ENCODE measurements at regions not wholly inside any gene's neighbourhood (a gene's known extent, or its start where the extent isn't known, plus 50 kb on each side); places are given as distances from the start of the nearest gene placed in this dataset.

DNA sequence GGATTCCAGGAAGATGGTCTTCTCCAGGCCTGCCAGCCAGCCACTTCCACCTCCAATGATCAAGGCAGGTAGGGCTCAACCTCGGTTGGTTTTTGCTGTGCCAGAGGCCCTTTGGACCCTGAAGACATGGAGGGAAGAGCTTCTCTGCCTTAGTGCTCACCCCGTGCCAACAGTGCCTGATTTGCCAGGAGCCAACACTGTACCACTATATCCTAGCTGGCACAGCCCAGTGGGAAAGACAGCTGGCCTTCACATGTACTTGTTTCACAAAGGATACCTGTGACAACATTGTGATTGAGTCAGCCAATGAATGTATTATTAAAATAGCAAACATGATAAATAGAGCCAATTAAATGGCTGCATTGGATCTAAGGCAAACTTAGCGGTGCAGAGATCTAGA lies 51.9 kb upstream of the PRPS1 start:
- H3K79me2 ChIP-seq (ENCODE audit: insufficient read depth, low read length): no peaks in the 10 kb centered on the region
- no peak overlapping the region for H2AFZ ChIP-seq (ENCODE audit: low read length)
- no peak for DNase-seq (ENCODE audit: insufficient read length, low spot score, missing footprints)
- H3K36me3 ChIP-seq (ENCODE audit: insufficient read depth, low read length): no peaks in the 10 kb centered on the region
- no peak overlapping the region for H3K27ac ChIP-seq (ENCODE audit: low read depth, low read length)
- TF ChIP-seq, protein P1, sequence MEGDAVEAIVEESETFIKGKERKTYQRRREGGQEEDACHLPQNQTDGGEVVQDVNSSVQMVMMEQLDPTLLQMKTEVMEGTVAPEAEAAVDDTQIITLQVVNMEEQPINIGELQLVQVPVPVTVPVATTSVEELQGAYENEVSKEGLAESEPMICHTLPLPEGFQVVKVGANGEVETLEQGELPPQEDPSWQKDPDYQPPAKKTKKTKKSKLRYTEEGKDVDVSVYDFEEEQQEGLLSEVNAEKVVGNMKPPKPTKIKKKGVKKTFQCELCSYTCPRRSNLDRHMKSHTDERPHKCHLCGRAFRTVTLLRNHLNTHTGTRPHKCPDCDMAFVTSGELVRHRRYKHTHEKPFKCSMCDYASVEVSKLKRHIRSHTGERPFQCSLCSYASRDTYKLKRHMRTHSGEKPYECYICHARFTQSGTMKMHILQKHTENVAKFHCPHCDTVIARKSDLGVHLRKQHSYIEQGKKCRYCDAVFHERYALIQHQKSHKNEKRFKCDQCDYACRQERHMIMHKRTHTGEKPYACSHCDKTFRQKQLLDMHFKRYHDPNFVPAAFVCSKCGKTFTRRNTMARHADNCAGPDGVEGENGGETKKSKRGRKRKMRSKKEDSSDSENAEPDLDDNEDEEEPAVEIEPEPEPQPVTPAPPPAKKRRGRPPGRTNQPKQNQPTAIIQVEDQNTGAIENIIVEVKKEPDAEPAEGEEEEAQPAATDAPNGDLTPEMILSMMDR (IDR thresholded peaks at IDR 0.05; ENCODE audit: extremely low read depth, low read depth, low read length): no peak
- peaks cover 5% of the 10 kb centered on the region for H3K27me3 ChIP-seq (ENCODE audit: insufficient read depth, low read length)
- H4K20me1 ChIP-seq (ENCODE audit: insufficient read depth, low read length): peaks cover under 1% of the 10 kb centered on the region
- H3K4me1 ChIP-seq (ENCODE audit: insufficient read depth, low read length): peaks cover 24% of the 10 kb centered on the region
- peaks cover 4% of the 10 kb centered on the region for H3K9me3 ChIP-seq (ENCODE audit: low read depth, low read length)
- H3K4me3 ChIP-seq (ENCODE audit: insufficient read depth, low read length): no peak overlapping the region
- H3K4me2 ChIP-seq (ENCODE audit: insufficient read depth, low read length): no peak overlapping the region

DNA sequence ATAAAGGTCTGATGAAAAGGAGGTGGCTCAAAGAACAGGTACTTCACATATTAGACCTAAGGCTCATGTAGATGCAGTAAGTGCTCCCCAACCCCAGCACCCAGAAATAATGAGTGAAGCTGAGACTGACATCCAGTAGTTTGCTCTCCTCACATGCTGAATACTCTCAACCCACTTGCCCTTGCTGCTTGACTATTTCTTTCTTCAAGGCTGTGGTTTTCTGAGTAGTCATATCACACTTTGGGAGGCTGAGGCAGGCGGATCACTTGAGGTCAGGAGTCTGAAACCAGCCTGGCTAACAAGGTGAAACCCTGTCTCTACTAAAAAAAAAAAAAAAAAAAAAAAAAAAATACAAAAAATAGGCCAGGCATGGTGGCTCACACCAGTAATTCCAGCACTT lies 51.5 kb upstream of the PRPS1 start:
- DNase-seq (ENCODE audit: insufficient read length, low spot score, missing footprints): no peak
- Histone ChIP-seq H4K20me1 (ENCODE audit: insufficient read depth, low read length) (no peaks in the 10 kb centered on the region), H3K27me3 (ENCODE audit: insufficient read depth, low read length) (peaks cover 5% of the 10 kb centered on the region), H3K4me3 (ENCODE audit: insufficient read depth, low read length) (no peak overlapping the region), H3K27ac (ENCODE audit: low read depth, low read length) (no peak overlapping the region), H3K4me1 (ENCODE audit: insufficient read depth, low read length) (peaks cover 22% of the 10 kb centered on the region), H2AFZ (ENCODE audit: low read length) (no peak overlapping the region), H3K36me3 (ENCODE audit: insufficient read depth, low read length) (no peaks in the 10 kb centered on the region), H3K79me2 (ENCODE audit: insufficient read depth, low read length) (no peaks in the 10 kb centered on the region), H3K9me3 (ENCODE audit: low read depth, low read length) (peaks cover 4% of the 10 kb centered on the region), H3K4me2 (ENCODE audit: insufficient read depth, low read length) (no peak overlapping the region)
- TF ChIP-seq, protein P1 (IDR thresholded peaks at IDR 0.05; ENCODE audit: extremely low read depth, low read depth, low read length): no peak

DNA sequence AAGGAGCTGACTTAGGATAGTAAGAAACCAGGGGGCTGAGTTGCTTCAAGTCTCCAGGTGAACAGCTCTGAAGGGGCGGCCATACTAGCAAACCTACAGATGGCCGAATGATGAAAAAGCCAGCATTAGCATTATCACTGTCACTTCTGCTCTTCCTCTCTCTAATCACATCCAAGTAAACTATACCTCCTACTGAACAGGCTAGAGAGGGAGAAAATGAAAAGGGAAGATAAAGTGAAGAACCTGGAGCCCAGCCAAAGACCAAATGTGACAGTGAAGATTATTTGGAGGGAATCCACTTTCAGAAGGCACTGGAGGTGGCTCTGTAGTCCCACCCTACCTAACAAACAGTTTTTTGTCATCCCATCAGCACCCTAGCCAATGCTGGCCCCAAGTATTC lies 50.4 kb upstream of the PRPS1 start:
- Histone ChIP-seq H3K36me3 (ENCODE audit: insufficient read depth, low read length) (no peaks in the 10 kb centered on the region), H3K79me2 (ENCODE audit: insufficient read depth, low read length) (no peaks in the 10 kb centered on the region), H3K9me3 (ENCODE audit: low read depth, low read length) (no peaks in the 10 kb centered on the region), H3K4me2 (ENCODE audit: insufficient read depth, low read length) (no peak overlapping the region), H4K20me1 (ENCODE audit: insufficient read depth, low read length) (no peaks in the 10 kb centered on the region), H3K4me1 (ENCODE audit: insufficient read depth, low read length) (peaks cover 18% of the 10 kb centered on the region), H3K27me3 (ENCODE audit: insufficient read depth, low read length) (peaks cover 5% of the 10 kb centered on the region), H3K4me3 (ENCODE audit: insufficient read depth, low read length) (no peak overlapping the region), H3K27ac (ENCODE audit: low read depth, low read length) (no peak overlapping the region), H2AFZ (ENCODE audit: low read length) (no peak overlapping the region)
- no peak for DNase-seq (ENCODE audit: insufficient read length, low spot score, missing footprints)
- TF ChIP-seq, protein P1 (IDR thresholded peaks at IDR 0.05; ENCODE audit: extremely low read depth, low read depth, low read length): no peak
